H1 (cell line): ENCODE measurements at regions not wholly inside any gene's neighbourhood (a gene's known extent, or its start where the extent isn't known, plus 50 kb on each side); places are given as distances from the start of the nearest gene placed in this dataset.

Source experiments
- BCL11A ChIP-seq, 2 experiments: IDR thresholded peaks; one replicate each; pipeline ENCODE4 v1.6.1; 2011; ENCODE audit warnings: low read depth in 2 of 2, low read length in 2 of 2, mild to moderate bottlenecking in 2 of 2
- EGR1 ChIP-seq: IDR thresholded peaks from 2 replicates; pipeline ENCODE4 v1.6.1; 2011; ENCODE audit warnings: low read depth, low read length, borderline replicate concordance
- JUND ChIP-seq: IDR thresholded peaks from 2 replicates; pipeline ENCODE4 v1.6.1; 2011; ENCODE audit warnings: mild to moderate bottlenecking, improper control_type of control experiment, low read length
- SIN3A ChIP-seq, 2 experiments: IDR thresholded peaks in 1 of 2; conservative IDR thresholded peaks in 1 of 2; 2 replicates each; pipeline ENCODE4 v1.6.1; 2011 to 2012; ENCODE audit warnings: low read length in 2 of 2, improper control_type of control experiment in 1 of 2, low read depth in 1 of 2, mild to moderate bottlenecking in 1 of 2

- TF ChIP-seq SIN3A (conservative IDR thresholded peaks at IDR 0.05 in 1 of 2, IDR thresholded peaks at IDR 0.05 in 1 of 2; ENCODE audit: low read depth in 1 of 2, low read length in 2 of 2) (no peak), EGR1 (no peak), BCL11A (IDR thresholded peaks at IDR 0.05; ENCODE audit: low read depth in 2 of 2, low read length in 2 of 2) (no peak), JUND (no peak)
Measured at GRCh38 chr22:49006207-49007012, 821.3 kb downstream of the BRD1 start.
